Neural crest cell (in vitro differentiated cells): ENCODE measurements at regions not wholly inside any gene's neighbourhood (a gene's known extent, or its start where the extent isn't known, plus 50 kb on each side); places are given as distances from the start of the nearest gene placed in this dataset.
A peak's percentile ranks its signal among the peaks of the same experiment; 100 is the strongest.

Experiments used
- DNase-seq: peaks from one replicate; pipeline ENCODE4 v3.0.0; 2021; ENCODE audit warnings: low read depth, mixed read lengths, low spot score
- H3K27ac Mint-ChIP-seq: one replicate; pipeline ENCODE4 v1.8.0; 2021; ENCODE audit warnings: mild to moderate bottlenecking, mixed read lengths; ENCODE audit not compliant: unreplicated experiment
- H3K27me3 Mint-ChIP-seq: 2 replicates; pipeline ENCODE4 v1.8.0; 2021; ENCODE audit warnings: low read depth, mild to moderate bottlenecking, mixed read lengths
- H3K36me3 Mint-ChIP-seq: 2 replicates; pipeline ENCODE4 v1.8.0; 2021; ENCODE audit warnings: low read depth, mild to moderate bottlenecking, mixed read lengths
- H3K4me1 Mint-ChIP-seq: 2 replicates; pipeline ENCODE4 v1.8.0; 2021; ENCODE audit warnings: mixed read lengths
- H3K4me3 Mint-ChIP-seq: one replicate; pipeline ENCODE4 v1.8.0; 2021; ENCODE audit warnings: mild to moderate bottlenecking, mixed read lengths
- H3K9me3 Mint-ChIP-seq: 2 replicates; pipeline ENCODE4 v1.8.0; 2021; ENCODE audit warnings: mixed read lengths
- CTCF ChIP-seq: fragments of 200-600 bp; sonication (generic); conservative IDR thresholded peaks from 2 replicates; pipeline ENCODE4 v1.5.0; 2021; ENCODE audit warnings: antibody characterized with exemption, mild to moderate bottlenecking

GRCh38 chr2:173613386-173613785 is 258.7 kb downstream of the CDCA7 start:
- DNase-seq = no peak
- H3K9me3 Mint-ChIP-seq = peaks cover 4% of the 10 kb centered on the region
- H3K4me3 Mint-ChIP-seq = no peak overlapping the region
- peaks cover 13% of the 10 kb centered on the region for H3K4me1 Mint-ChIP-seq
- no peaks in the 10 kb centered on the region for H3K27me3 Mint-ChIP-seq
- H3K36me3 Mint-ChIP-seq = no peaks in the 10 kb centered on the region
- H3K27ac Mint-ChIP-seq = no peak overlapping the region
- no peak for TF ChIP-seq CTCF

- Mint-ChIP-seq H3K4me1 (peaks cover 16% of the 10 kb centered on the region), H3K4me3 (no peak overlapping the region), H3K36me3 (no peaks in the 10 kb centered on the region), H3K9me3 (peaks cover 6% of the 10 kb centered on the region), H3K27me3 (no peaks in the 10 kb centered on the region), H3K27ac (no peak overlapping the region)
- no peak for TF ChIP-seq CTCF
- DNase-seq = no peak
Measured at GRCh38 chr2:173614265-173614930, 259.7 kb downstream of the CDCA7 start.

GRCh38 chr2:173623438-173624319 is 269.0 kb downstream of the CDCA7 start:
- no peak for DNase-seq
- Mint-ChIP-seq H3K4me3 (no peak overlapping the region), H3K36me3 (no peaks in the 10 kb centered on the region), H3K9me3 (peaks cover 9% of the 10 kb centered on the region), H3K27ac (peak overlapping the region; percentile 17), H3K27me3 (no peaks in the 10 kb centered on the region), H3K4me1 (peaks cover 19% of the 10 kb centered on the region)
- no peak for TF ChIP-seq CTCF

- no peak for TF ChIP-seq CTCF
- Mint-ChIP-seq H3K4me3 (no peak overlapping the region), H3K4me1 (peaks cover 15% of the 10 kb centered on the region), H3K9me3 (peaks cover 6% of the 10 kb centered on the region), H3K36me3 (no peaks in the 10 kb centered on the region), H3K27ac (no peak overlapping the region), H3K27me3 (no peaks in the 10 kb centered on the region)
- no peak for DNase-seq
Measured at GRCh38 chr2:173625315-173625714, 270.6 kb downstream of the CDCA7 start.

GRCh38 chr2:173629076-173629475 is 274.4 kb downstream of the CDCA7 start:
- Mint-ChIP-seq H3K9me3 (no peaks in the 10 kb centered on the region), H3K4me1 (peaks cover 12% of the 10 kb centered on the region), H3K27ac (no peak overlapping the region), H3K4me3 (no peak overlapping the region), H3K36me3 (no peaks in the 10 kb centered on the region), H3K27me3 (no peaks in the 10 kb centered on the region)
- no peak for DNase-seq
- TF ChIP-seq CTCF = no peak
